ENCODE measurements at regions not wholly inside any gene's neighbourhood (a gene's known extent, or its start where the extent isn't known, plus 50 kb on each side); places are given as distances from the start of the nearest gene placed in this dataset.

GRCh38 chr6:14429396-14429795 is 311.8 kb downstream of the CD83 start:
- TF ChIP-seq CTCF (IDR thresholded peaks at IDR 0.05) (no peak), POLR2A (IDR thresholded peaks at IDR 0.05) (no peak)

Data from body of pancreas (tissue), 4 donors.